ENCODE measurements at regions not wholly inside any gene's neighbourhood (a gene's known extent, or its start where the extent isn't known, plus 50 kb on each side); places are given as distances from the start of the nearest gene placed in this dataset.
A peak's percentile ranks its signal among the peaks of the same experiment; 100 is the strongest.

DNA sequence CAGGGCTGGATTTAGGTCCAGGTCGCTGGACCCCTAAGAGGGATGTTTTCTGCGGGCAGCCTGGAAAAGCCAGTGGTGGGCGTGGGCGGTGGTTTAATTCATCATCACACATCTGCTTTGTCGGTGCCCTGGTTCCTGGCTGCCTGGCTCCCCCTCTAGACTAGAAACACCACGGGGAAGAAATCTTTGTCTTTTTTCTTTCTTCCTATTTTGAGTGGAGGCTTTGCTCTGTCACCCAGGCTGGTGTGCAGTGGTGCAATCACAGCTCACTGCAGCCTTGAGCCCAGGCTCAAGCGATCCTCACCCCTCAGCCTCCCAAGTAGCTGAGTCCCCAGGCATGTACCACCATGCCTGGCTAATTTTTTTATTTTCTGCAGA lies 86.6 kb upstream of the LINC01488 start:
- H3K36me3 ChIP-seq (ENCODE audit: insufficient read depth, low read length, poor library complexity, severe bottlenecking) = no peaks in the 10 kb centered on the region
- no peak overlapping the region for H3K4me3 ChIP-seq (ENCODE audit: low read depth, low read length, poor library complexity, severe bottlenecking)
- ChIA-PET POLR2A (ENCODE audit: low non-redundant PET) (no interaction called here), CTCF (no interaction called here)
- DNase-seq (ENCODE audit: low spot score) = peak; percentile 46
- peaks cover 10% of the 10 kb centered on the region for H3K4me1 ChIP-seq (ENCODE audit: insufficient read depth, low read length, poor library complexity, severe bottlenecking)
- intact Hi-C loops (cut with micrococcal nuclease; ENCODE audit: unreplicated experiment) = no loop called here
- peak overlapping the region; percentile 1 for H3K27ac ChIP-seq (ENCODE audit: low read depth, low read length, poor library complexity, severe bottlenecking)
- no peaks in the 10 kb centered on the region for H3K27me3 ChIP-seq (replicated peaks; ENCODE audit: insufficient read depth, low read depth, low read length, poor library complexity)
- no peak for TF ChIP-seq EZH2 (IDR thresholded peaks at IDR 0.05; ENCODE audit: borderline replicate concordance, low read depth, low read length, poor library complexity, severe bottlenecking)
- TF ChIP-seq, protein P1, sequence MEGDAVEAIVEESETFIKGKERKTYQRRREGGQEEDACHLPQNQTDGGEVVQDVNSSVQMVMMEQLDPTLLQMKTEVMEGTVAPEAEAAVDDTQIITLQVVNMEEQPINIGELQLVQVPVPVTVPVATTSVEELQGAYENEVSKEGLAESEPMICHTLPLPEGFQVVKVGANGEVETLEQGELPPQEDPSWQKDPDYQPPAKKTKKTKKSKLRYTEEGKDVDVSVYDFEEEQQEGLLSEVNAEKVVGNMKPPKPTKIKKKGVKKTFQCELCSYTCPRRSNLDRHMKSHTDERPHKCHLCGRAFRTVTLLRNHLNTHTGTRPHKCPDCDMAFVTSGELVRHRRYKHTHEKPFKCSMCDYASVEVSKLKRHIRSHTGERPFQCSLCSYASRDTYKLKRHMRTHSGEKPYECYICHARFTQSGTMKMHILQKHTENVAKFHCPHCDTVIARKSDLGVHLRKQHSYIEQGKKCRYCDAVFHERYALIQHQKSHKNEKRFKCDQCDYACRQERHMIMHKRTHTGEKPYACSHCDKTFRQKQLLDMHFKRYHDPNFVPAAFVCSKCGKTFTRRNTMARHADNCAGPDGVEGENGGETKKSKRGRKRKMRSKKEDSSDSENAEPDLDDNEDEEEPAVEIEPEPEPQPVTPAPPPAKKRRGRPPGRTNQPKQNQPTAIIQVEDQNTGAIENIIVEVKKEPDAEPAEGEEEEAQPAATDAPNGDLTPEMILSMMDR (conservative IDR thresholded peaks at IDR 0.05; ENCODE audit: low read depth, low read length) = no peak
- H3K9me3 ChIP-seq (ENCODE audit: low read depth, low read length, poor library complexity, severe bottlenecking) = no peaks in the 10 kb centered on the region
- no TSS peak for BruUV-seq (replicated peaks)

DNA sequence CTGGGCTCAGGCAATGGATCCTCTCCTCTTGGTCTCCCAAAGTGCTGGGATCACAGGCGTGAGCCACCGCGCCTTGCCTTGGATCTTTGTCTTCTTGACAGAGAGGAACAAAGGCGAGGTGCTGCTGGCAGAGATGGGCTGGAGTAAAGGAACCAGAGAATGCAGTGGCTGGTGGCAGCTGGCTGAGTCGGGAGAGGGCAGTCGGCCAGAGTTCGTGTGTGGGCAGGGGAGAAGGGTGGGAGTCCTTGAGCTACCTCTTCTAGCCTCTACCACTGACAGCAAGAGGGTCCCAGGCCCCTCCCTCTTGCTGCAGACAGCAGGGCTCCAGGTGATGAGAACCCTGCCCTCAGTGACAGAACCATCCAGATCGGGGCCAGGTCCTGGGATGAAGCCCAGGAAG lies 86.2 kb upstream of the LINC01488 start:
- H3K4me1 ChIP-seq (ENCODE audit: insufficient read depth, low read length, poor library complexity, severe bottlenecking) = peaks cover 10% of the 10 kb centered on the region
- ChIA-PET POLR2A (ENCODE audit: low non-redundant PET) (no interaction called here), CTCF (no interaction called here)
- H3K36me3 ChIP-seq (ENCODE audit: insufficient read depth, low read length, poor library complexity, severe bottlenecking) = no peaks in the 10 kb centered on the region
- intact Hi-C loops (cut with micrococcal nuclease; ENCODE audit: unreplicated experiment) = no loop called here
- H3K4me3 ChIP-seq (ENCODE audit: low read depth, low read length, poor library complexity, severe bottlenecking) = no peak overlapping the region
- DNase-seq (ENCODE audit: low spot score) = no peak
- peak overlapping the region; percentile 1 for H3K27ac ChIP-seq (ENCODE audit: low read depth, low read length, poor library complexity, severe bottlenecking)
- no peaks in the 10 kb centered on the region for H3K9me3 ChIP-seq (ENCODE audit: low read depth, low read length, poor library complexity, severe bottlenecking)
- TF ChIP-seq, protein P1 (conservative IDR thresholded peaks at IDR 0.05; ENCODE audit: low read depth, low read length) = no peak
- BruUV-seq (replicated peaks) = no TSS peak
- no peaks in the 10 kb centered on the region for H3K27me3 ChIP-seq (replicated peaks; ENCODE audit: insufficient read depth, low read depth, low read length, poor library complexity)

DNA sequence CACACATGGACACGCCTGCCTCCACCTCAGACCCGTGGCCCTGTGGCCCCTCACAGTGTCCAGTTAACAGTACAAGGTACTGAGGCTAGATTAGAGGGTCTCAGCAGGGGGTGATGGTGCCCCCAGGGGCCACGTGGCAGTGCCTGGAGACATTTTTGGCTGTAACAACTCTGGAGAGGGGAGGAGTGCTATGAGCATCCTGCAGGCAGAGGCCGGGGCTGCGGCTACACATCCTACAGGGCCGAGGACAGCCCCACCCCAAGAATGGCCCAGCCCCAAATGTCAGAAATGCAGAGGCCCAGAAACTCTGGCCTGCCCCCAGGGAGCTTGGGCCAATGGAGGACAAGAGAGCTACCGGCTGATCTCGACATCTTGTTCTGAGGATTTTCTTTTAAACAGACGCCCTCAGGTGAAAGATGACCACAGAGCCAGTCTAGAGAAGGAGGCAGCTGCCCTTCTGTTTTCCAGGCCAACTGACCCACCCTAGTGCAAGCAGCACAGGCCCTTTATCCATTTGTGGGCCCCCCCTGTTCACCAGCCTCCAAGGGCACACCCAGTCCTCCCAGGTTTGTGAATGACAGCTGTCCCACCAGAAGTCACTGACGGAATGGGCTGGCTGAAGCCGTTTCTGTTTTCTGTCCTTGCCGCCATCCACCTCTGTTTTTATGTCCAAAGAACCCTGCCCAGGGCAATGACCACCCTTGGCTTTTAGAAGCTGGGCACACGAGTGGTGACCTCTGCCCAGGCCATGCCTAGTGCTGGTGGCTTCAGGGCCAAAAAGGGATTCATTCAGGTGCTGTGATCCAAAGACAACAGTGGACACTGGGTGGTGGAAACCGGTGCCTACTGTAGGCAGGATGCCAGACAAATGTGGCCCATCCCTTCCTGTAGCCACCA lies 85.2 kb upstream of the LINC01488 start:
- Histone ChIP-seq H3K4me1 (ENCODE audit: insufficient read depth, low read length, poor library complexity, severe bottlenecking) (peaks cover 10% of the 10 kb centered on the region), H3K4me3 (ENCODE audit: low read depth, low read length, poor library complexity, severe bottlenecking) (no peak overlapping the region), H3K27ac (ENCODE audit: low read depth, low read length, poor library complexity, severe bottlenecking) (no peak overlapping the region), H3K36me3 (ENCODE audit: insufficient read depth, low read length, poor library complexity, severe bottlenecking) (no peaks in the 10 kb centered on the region), H3K27me3 (replicated peaks; ENCODE audit: insufficient read depth, low read depth, low read length, poor library complexity) (no peaks in the 10 kb centered on the region), H3K9me3 (ENCODE audit: low read depth, low read length, poor library complexity, severe bottlenecking) (no peaks in the 10 kb centered on the region)
- ChIA-PET POLR2A (ENCODE audit: low non-redundant PET) (no interaction called here), CTCF (no interaction called here)
- BruUV-seq (replicated peaks) = no TSS peak
- TF ChIP-seq, protein P1 (conservative IDR thresholded peaks at IDR 0.05; ENCODE audit: low read depth, low read length) = no peak
- no peak for TF ChIP-seq EZH2 (IDR thresholded peaks at IDR 0.05; ENCODE audit: borderline replicate concordance, low read depth, low read length, poor library complexity, severe bottlenecking)
- intact Hi-C loops (cut with micrococcal nuclease; ENCODE audit: unreplicated experiment) = no loop called here
- DNase-seq (ENCODE audit: low spot score) = no peak
